NCI-H748 treated with DMSO at 0.1 percent for 48 hours (cell line): ENCODE measurements at regions not wholly inside any gene's neighbourhood (a gene's known extent, or its start where the extent isn't known, plus 50 kb on each side); places are given as distances from the start of the nearest gene placed in this dataset.
"Not testable (repeated sequence)": the region's sequence is repeated elsewhere in the genome, so short reads cannot be mapped to it uniquely, and the experiment has no call there.

ENCODE experiments used
- DNase-seq: peaks from one replicate; lab custom pipeline; 2025; lab: John Stamatoyannopoulos, UW

DNA sequence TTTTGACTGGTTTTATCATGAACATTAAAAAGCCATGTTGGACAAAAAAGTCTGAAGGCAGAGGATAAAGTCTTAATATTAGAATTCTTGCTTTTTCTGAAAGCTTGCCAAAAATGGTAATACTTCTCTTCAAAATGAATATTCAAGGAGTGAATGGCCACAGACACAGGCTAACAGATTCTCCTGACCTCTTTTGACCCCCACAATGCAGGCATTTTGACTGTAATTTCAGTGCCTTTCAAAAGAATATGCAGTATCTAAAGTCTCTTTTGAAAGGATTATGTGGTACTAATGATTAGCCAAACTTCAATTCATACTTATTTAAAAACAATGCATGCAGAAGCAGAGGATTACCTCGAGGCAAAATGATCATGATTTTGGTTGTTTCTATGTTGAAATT lies 557.8 kb upstream of the GCFC2 start:
- no peak for DNase-seq

DNA sequence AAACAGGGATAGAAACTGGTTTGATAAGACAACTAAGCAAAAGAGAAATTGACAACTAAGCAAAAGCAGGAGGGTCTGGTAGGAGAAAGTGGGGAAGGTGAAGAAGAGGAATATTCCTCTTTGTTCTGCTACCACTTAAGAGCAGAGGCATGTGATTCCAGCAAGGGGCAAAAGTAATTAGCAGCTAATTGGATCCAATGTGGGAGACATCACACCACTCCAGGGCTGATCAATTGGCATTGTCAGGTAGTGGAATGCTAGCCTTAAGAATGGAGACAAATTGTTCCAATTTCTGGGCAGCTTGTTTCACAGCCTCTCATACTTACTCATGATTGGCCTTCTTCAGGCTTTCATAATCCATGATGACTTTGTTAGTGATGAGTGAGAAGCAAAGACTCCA lies 547.1 kb upstream of the GCFC2 start:
- DNase-seq: no peak

DNA sequence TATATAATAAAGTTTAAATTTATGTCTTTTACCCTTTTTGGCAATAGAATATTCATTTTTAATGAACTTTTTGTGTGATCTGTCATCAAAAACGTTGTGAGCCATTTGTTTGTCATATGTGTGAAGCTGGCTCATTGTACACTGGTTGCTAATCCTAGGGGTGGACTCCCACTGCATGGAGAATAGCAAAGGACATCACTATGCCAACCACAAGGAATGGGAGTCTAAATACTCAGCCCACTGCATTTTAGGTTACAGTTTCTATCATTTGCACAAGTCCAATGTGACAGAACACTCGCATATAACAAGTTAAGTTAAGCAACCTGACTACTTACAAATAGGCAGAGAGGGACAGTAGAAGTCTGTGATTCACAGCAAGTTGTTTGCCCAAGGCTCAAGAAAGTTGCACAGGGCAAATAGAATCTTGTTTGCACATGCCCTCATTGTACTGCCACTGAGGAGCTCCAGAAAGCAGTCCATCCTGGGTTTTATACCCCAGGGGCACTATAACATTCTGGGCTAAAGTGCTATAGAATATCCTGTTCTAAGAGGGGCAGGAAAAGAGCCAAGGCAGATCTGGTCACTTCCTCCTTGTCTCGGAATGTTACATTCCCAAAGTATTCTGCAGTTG lies 545.9 kb upstream of the GCFC2 start:
- no peak for DNase-seq

GRCh38 chr2:76252704-76253103 lies 542.0 kb upstream of the GCFC2 start:
- no peak for DNase-seq

- no peak for DNase-seq
Observed at GRCh38 chr2:76251342-76251741, 540.6 kb upstream of the GCFC2 start.

GRCh38 chr2:76247006-76247405 lies 536.3 kb upstream of the GCFC2 start:
- no peak for DNase-seq

GRCh38 chr2:76211991-76212985 lies 501.6 kb upstream of the GCFC2 start:
- no peak for DNase-seq

- no peak for DNase-seq
Observed at GRCh38 chr2:76210551-76210950, 499.8 kb upstream of the GCFC2 start.

- no peak for DNase-seq
Observed at GRCh38 chr2:76204048-76204447, 493.3 kb upstream of the GCFC2 start.

GRCh38 chr2:76202866-76203265 lies 492.2 kb upstream of the GCFC2 start:
- no peak for DNase-seq

DNA sequence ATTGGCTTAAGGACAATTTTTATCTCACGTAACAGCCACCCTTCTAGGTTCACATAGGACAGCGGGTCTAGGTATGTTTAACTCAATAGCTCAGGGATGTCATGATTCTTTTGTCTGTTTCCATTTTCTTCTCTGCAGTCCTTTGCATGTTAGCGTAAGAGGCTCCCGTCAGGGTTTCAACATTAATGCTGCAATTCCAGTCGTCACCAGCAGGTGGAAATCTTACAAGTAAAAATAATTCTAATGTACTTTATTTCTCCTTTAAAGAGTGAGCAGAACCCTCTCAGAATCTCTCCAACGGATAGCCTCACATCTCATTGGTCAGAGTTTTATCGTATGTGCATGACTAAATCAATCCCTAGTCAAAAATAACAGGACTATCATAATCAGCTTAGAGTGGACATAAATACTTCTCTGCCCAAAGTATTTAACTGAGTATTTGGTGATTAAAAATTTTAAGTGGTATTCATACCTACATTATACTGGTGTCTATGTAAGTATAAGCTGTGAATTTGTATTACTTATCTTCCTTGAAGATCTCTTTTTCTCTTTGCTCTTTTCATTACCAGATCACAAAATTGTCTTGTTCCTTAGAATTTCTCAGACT lies 487.2 kb upstream of the GCFC2 start:
- DNase-seq: peak; percentile 2

DNA sequence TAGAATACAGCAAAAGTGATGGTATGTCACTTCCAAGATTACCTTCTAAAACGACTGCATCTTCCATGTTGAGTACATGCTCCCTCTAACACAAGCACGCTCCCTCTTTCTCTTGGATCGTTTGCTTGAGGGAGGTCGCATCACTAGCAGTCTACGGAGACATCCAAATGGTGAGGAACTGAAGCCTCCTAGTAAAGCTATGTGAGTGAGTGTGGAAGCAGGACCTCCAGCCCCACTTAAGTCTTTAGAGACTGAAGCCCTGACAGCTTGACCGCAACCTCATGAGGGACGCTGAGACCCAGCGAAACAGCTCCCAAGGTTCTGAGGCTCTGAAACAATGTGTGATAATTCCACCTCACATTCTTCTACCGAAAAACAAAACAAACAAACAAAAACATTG lies 486.7 kb upstream of the GCFC2 start:
- no peak for DNase-seq

- DNase-seq: no peak
Observed at GRCh38 chr2:76194031-76194775, 483.5 kb upstream of the GCFC2 start.

- no peak for DNase-seq
Observed at GRCh38 chr2:76193089-76193488, 482.4 kb upstream of the GCFC2 start.

DNA sequence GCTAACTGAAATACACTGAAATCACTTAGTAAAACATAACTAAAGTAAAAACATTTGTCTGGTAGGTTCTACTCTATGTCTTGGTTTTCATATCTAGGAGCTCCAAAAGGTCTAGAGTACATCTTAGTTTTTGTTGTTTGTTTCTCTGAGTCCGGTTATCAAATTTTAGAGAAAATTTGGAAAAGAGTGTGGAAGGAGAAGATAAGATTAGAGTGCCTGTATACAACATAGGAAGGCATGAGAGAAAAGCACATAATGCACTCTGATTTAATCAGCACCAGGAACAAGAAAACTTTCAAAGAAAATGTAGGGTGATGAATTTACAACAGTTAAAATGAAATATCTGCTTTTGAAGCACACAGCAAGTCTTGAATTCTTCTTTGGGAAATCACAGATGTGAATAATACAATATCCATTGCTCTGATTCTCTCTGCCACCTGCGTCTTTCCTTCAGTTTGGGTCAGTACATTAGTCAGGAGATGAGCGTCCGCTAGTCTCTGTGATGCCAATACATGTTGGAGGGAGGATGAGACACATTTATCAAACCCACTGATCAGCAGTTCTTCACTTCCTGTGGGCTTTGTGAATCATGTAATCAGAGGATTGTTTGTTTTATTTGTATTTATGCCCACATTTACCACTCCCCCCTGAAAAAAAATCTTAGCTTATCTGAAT lies 477.8 kb upstream of the GCFC2 start:
- DNase-seq: no peak

DNA sequence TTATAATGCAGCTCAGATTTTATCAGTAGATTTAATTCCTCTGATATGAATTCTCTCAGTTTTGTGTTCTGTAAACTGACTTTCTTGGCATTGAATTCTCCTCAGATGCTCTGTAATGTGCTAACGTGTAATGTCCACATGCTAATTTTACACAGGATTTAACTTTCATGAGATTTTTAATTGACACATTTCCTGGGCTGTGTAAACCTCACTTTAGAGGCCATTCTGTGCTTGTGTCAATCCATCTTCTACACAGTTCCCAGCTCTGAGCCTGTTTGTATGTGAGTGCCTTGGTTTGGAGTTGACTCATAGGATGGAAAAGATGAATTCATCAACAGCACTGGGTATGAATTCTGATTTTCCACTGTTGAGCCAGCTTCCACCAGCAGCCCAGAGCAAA lies 476.7 kb upstream of the GCFC2 start:
- no peak for DNase-seq

GRCh38 chr2:76180676-76181075 lies 470.0 kb upstream of the GCFC2 start:
- DNase-seq: no peak

DNA sequence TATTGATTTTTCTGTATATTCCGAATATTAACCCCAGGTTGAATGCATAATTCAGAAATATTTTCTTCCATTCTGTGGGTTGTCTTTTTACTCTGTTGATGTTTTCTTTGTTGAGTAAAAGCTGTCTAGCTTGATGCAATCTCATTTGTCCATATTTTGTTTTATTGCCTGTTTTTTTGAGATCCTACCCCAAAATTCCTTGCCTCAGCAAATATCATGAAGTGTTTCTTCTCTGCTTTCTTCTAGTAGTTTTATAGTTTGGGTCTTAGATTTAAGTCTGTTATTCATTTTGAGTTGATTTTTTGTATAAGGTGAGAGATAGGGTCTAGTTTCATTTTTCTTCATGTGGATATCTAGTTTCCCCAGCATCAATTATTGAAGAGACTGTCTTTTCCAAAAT lies 467.9 kb upstream of the GCFC2 start:
- no peak for DNase-seq

DNA sequence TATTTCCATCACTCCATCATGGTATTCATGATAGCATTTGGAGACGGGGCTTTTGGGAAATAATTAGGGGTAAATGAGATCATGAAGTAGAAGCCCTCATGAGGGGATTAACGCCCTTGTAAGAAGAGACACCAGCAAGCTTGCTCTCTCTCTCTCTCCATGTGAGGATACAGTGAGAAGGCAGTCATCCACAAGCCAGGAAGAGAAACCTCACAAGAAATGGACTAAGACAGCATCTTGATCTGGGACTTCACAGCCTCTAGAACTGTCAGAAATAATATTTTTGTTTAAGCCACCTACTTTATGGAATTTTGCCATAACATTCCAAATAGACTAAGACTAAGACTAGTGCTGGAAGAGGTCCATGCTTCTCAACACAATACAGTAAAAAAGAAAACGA lies 464.6 kb upstream of the GCFC2 start:
- no peak for DNase-seq

- no peak for DNase-seq
Observed at GRCh38 chr2:76174505-76174904, 463.8 kb upstream of the GCFC2 start.

- DNase-seq: not testable (repeated sequence)
Observed at GRCh38 chr2:76173206-76173605, 462.5 kb upstream of the GCFC2 start.

- DNase-seq: not testable (repeated sequence)
Observed at GRCh38 chr2:76172154-76172595, 461.5 kb upstream of the GCFC2 start.
